Mesenchymal stem cell (in vitro differentiated cells and primary cell): ENCODE measurements at regions not wholly inside any gene's neighbourhood (a gene's known extent, or its start where the extent isn't known, plus 50 kb on each side); places are given as distances from the start of the nearest gene placed in this dataset.

Source experiments
- DNase-seq: peaks from one replicate; pipeline ENCODE4 v3.0.0-alpha.2; 2013
- H2AFZ ChIP-seq: one replicate; pipeline ENCODE4 v1.6.1; 2013; ENCODE audit warnings: low read depth, mild to moderate bottlenecking, control low read depth, inconsistent platforms, low read length, moderate library complexity
- H2AK5ac ChIP-seq: 2 replicates; pipeline ENCODE4 v1.6.1; 2013; ENCODE audit warnings: low read length, moderate library complexity, mild to moderate bottlenecking, inconsistent platforms; ENCODE audit not compliant: severe bottlenecking
- H2BK120ac ChIP-seq: one replicate; pipeline ENCODE4 v1.6.1; 2013; ENCODE audit warnings: low read depth, mild to moderate bottlenecking, inconsistent platforms, low read length, moderate library complexity
- H2BK12ac ChIP-seq, 2 experiments: one replicate each; pipeline ENCODE4 v1.6.1; 2013; ENCODE audit warnings: inconsistent platforms in 2 of 2, low read length in 2 of 2, mild to moderate bottlenecking in 2 of 2, moderate library complexity in 2 of 2, control low read depth in 1 of 2
- H2BK15ac ChIP-seq: one replicate; pipeline ENCODE4 v1.6.1; 2013; ENCODE audit warnings: mild to moderate bottlenecking, low read depth, inconsistent platforms; ENCODE audit not compliant: poor library complexity, severe bottlenecking
- H2BK5ac ChIP-seq: 2 replicates; pipeline ENCODE4 v1.6.1; 2013; ENCODE audit warnings: low read depth, mild to moderate bottlenecking, low read length, control low read depth, inconsistent platforms; ENCODE audit not compliant: poor library complexity, severe bottlenecking
- H3K14ac ChIP-seq, 2 experiments: one replicate each; pipeline ENCODE4 v1.6.1; 2013; ENCODE audit warnings: inconsistent platforms in 2 of 2, low read length in 2 of 2, control low read depth in 1 of 2, mild to moderate bottlenecking in 1 of 2, moderate library complexity in 1 of 2
- H3K18ac ChIP-seq, 2 experiments: one replicate each; pipeline ENCODE4 v1.6.1; 2013; ENCODE audit warnings: inconsistent platforms in 2 of 2, low read length in 2 of 2, control low read depth in 1 of 2, low read depth in 1 of 2, mild to moderate bottlenecking in 1 of 2
- H3K23ac ChIP-seq, 2 experiments: one replicate each; pipeline ENCODE4 v1.6.1; 2013; ENCODE audit warnings: inconsistent platforms in 2 of 2, low read length in 2 of 2, mild to moderate bottlenecking in 2 of 2, moderate library complexity in 2 of 2, control low read depth in 1 of 2
- H3K27ac ChIP-seq: 2 replicates; pipeline ENCODE4 v1.5.1; 2013; ENCODE audit warnings: mild to moderate bottlenecking, moderate library complexity, low read length, control low read depth, inconsistent platforms; ENCODE audit not compliant: poor library complexity, severe bottlenecking
- H3K27me3 ChIP-seq, 2 experiments: 2 replicates each; pipeline versions ENCODE4 v1.6.1 to v1.7.0; 2013; ENCODE audit warnings: low read length in 2 of 2, mild to moderate bottlenecking in 2 of 2, moderate library complexity in 2 of 2, control low read depth in 1 of 2, inconsistent platforms in 1 of 2; ENCODE audit not compliant: control insufficient read depth in 1 of 2, insufficient read depth in 1 of 2
- H3K36me3 ChIP-seq, 2 experiments: 2 replicates each; pipeline versions ENCODE4 v1.6.1 to v1.7.0; 2013; ENCODE audit warnings: low read length in 2 of 2, control low read depth in 1 of 2, inconsistent platforms in 1 of 2, low read depth in 1 of 2, mild to moderate bottlenecking in 1 of 2; ENCODE audit not compliant: insufficient read depth in 2 of 2, control insufficient read depth in 1 of 2
- H3K4ac ChIP-seq, 2 experiments: one replicate each; pipeline ENCODE4 v1.6.1; 2013; ENCODE audit warnings: inconsistent platforms in 2 of 2, low read length in 2 of 2, mild to moderate bottlenecking in 2 of 2, moderate library complexity in 2 of 2, control low read depth in 1 of 2, low read depth in 1 of 2
- H3K4me1 ChIP-seq: 2 replicates; pipeline ENCODE4 v1.6.1; 2013; ENCODE audit warnings: low read depth, low read length, control low read depth; ENCODE audit not compliant: control insufficient read depth, insufficient read depth
- H3K4me2 ChIP-seq: 2 replicates; pipeline ENCODE4 v1.6.1; 2013; ENCODE audit warnings: low read length, mild to moderate bottlenecking, inconsistent platforms; ENCODE audit not compliant: poor library complexity, severe bottlenecking
- H3K4me3 ChIP-seq, 2 experiments: 2 replicates each; pipeline versions ENCODE4 v1.5.1 to v1.7.0; 2013; ENCODE audit warnings: low read length in 2 of 2, mild to moderate bottlenecking in 2 of 2, control low read depth in 1 of 2, low read depth in 1 of 2; ENCODE audit not compliant: insufficient read depth in 1 of 2
- H3K79me1 ChIP-seq: replicated peaks from 2 replicates; pipeline ENCODE4 v1.6.1; 2013; ENCODE audit warnings: mild to moderate bottlenecking, control low read depth, low read length, inconsistent platforms; ENCODE audit not compliant: poor library complexity, severe bottlenecking
- H3K9ac ChIP-seq: 2 replicates; pipeline ENCODE4 v1.7.0; 2013; ENCODE audit warnings: mild to moderate bottlenecking, low read length, moderate library complexity
- H3K9me3 ChIP-seq: 2 replicates; pipeline ENCODE4 v1.7.0; 2013; ENCODE audit warnings: mild to moderate bottlenecking, low read length; ENCODE audit not compliant: control insufficient read depth
- H4K8ac ChIP-seq: one replicate; pipeline ENCODE4 v1.6.1; 2013; ENCODE audit warnings: inconsistent platforms, mild to moderate bottlenecking, low read length, moderate library complexity
- H4K91ac ChIP-seq: one replicate; pipeline ENCODE4 v1.6.1; 2013; ENCODE audit warnings: mild to moderate bottlenecking, low read length, inconsistent platforms
- WGBS: methylation state at CpG from one replicate; pipeline ENCODE4 v1.1.7; 2013; ENCODE audit warnings: mixed read lengths; 5-methylcytosine and 5-hydroxymethylcytosine counted together

DNA sequence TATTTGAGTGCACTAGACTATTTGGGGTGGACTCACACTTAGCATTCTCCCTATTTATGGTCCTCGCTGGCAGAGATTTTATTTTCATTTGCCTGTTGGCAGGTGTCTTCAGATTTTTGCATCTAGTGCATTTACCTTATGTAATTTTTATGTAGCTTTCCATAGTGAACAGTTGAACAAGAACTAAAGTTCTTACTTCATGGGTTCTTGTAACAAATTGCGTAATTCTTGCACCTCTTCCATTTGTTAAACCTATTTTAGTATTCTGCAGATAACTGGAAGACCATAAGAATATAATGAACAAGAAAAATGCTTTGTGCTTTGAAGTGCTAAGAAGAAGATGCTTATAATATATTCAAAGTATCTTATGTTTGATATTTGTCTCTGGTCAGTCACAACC is 252.8 kb upstream of the MMS22L start:
- Histone ChIP-seq H2AK5ac (no peak overlapping the region), H3K4me1 (no peaks in the 10 kb centered on the region)
- WGBS = no CpG with 5 or more reads among the region's 2 CpGs

DNA sequence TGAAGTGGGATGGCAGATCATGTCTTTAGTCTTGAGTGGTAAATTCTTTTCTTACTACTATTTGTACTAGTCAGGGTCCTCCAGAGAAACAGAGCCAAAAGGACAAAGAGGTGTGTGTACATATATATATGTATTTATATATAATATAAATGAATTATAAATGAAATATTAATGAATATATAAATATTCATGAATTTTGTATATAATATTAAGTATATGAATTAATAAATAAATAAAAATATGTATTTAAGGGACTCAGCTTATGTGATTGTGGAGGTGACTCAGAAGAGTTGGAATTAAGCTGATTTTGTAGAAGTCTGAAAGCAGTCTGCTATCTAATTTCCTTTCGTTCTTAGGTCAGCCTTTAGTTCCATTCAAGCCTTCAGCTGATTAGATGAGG is 265.3 kb upstream of the MMS22L start:
- DNase-seq = no peak
- no peak overlapping the region for H2BK120ac ChIP-seq
- no peak overlapping the region for H4K91ac ChIP-seq
- H2AFZ ChIP-seq = no peak overlapping the region
- H3K9ac ChIP-seq = no peak overlapping the region
- no peaks in the 10 kb centered on the region for H3K4me1 ChIP-seq
- no peak overlapping the region for H3K4ac ChIP-seq
- WGBS = 88% methylated on average over 1 of the region's 1 CpG
- H3K4me3 ChIP-seq = no peak overlapping the region
- no peak overlapping the region for H3K27ac ChIP-seq
- H3K9me3 ChIP-seq = no peaks in the 10 kb centered on the region
- H3K14ac ChIP-seq = no peak overlapping the region
- no peak overlapping the region for H2AK5ac ChIP-seq
- no peak overlapping the region for H2BK12ac ChIP-seq
- no peak overlapping the region for H3K4me2 ChIP-seq
- H3K18ac ChIP-seq = no peak overlapping the region
- H4K8ac ChIP-seq = no peak overlapping the region
- no peak overlapping the region for H2BK5ac ChIP-seq
- no peaks in the 10 kb centered on the region for H3K36me3 ChIP-seq
- H3K79me1 ChIP-seq = no peaks in the 10 kb centered on the region
- H3K27me3 ChIP-seq = no peaks in the 10 kb centered on the region
- no peak overlapping the region for H2BK15ac ChIP-seq
- H3K23ac ChIP-seq = no peak overlapping the region

More for the DNA sequence above, 252.8 kb upstream of the MMS22L start:
- H3K4ac ChIP-seq = no peak overlapping the region
- no peaks in the 10 kb centered on the region for H3K9me3 ChIP-seq
- H3K27me3 ChIP-seq = no peaks in the 10 kb centered on the region
- H3K27ac ChIP-seq = no peak overlapping the region
- no peak overlapping the region for H2AFZ ChIP-seq
- no peak for DNase-seq
- H2BK15ac ChIP-seq = no peak overlapping the region
- no peak overlapping the region for H3K23ac ChIP-seq
- no peak overlapping the region for H2BK5ac ChIP-seq
- no peak overlapping the region for H4K8ac ChIP-seq
- H3K14ac ChIP-seq = no peak overlapping the region
- H3K9ac ChIP-seq = no peak overlapping the region
- H2BK12ac ChIP-seq = no peak overlapping the region
- no peaks in the 10 kb centered on the region for H3K79me1 ChIP-seq
- no peak overlapping the region for H2BK120ac ChIP-seq
- H4K91ac ChIP-seq = no peak overlapping the region
- H3K36me3 ChIP-seq = no peaks in the 10 kb centered on the region
- H3K18ac ChIP-seq = no peak overlapping the region
- no peak overlapping the region for H3K4me2 ChIP-seq
- no peak overlapping the region for H3K4me3 ChIP-seq

DNA sequence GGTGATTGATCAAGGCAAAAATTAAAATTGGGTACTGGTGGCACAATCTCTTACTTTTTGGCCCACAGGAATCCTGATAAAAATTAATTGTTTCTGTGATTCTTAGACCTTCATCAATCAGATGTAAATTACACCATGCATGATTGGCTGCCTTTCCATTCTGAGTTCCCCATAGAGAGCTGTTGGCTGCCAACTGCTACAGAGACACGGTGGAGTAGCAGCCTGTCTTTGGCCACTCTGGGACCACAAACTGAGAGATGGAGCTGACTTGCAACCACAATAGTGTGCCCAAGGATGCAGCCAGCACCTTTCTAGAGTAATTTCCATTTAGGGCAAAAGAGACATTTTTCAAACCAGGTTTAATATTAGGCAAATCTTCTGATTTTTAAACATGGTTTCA is 274.3 kb upstream of the MMS22L start:
- Histone ChIP-seq H3K23ac (no peak overlapping the region), H2BK12ac (no peak overlapping the region), H3K9ac (no peak overlapping the region), H3K4me3 (no peak overlapping the region), H2BK15ac (no peak overlapping the region), H3K27ac (no peak overlapping the region), H2AFZ (no peak overlapping the region), H3K79me1 (no peaks in the 10 kb centered on the region), H3K4ac (no peak overlapping the region), H3K18ac (no peak overlapping the region), H2AK5ac (no peak overlapping the region), H3K4me1 (no peaks in the 10 kb centered on the region), H3K27me3 (no peaks in the 10 kb centered on the region), H4K8ac (no peak overlapping the region), H3K36me3 (no peaks in the 10 kb centered on the region), H2BK5ac (no peak overlapping the region), H3K4me2 (no peak overlapping the region), H3K9me3 (no peaks in the 10 kb centered on the region), H2BK120ac (no peak overlapping the region), H3K14ac (no peak overlapping the region), H4K91ac (no peak overlapping the region)
- DNase-seq = no peak
- 35% methylated on average over 1 of the region's 1 CpG for WGBS

DNA sequence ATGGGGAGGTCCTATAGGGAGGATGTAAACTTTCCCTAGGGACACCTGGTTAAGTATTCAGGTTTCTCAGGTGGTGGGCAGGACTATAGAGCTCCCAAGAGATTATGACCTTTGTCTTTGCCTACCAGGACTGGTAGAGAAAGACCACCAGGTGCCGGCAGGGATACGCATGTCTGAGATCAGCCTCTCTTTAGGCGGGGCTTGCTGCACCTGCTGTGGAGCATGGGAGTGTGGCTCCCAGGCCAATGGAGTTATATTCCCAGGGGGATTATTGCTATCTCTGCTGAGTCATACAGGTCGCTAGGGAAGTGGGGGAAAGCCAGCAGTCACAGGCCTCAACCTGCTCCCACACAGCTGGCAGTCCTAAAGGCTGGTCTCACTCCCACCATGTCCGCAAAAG is 280.5 kb upstream of the MMS22L start:
- Histone ChIP-seq H4K91ac (no peak overlapping the region), H2BK120ac (no peak overlapping the region), H3K4me2 (no peak overlapping the region), H2BK12ac (no peak overlapping the region), H3K9me3 (no peaks in the 10 kb centered on the region), H2AFZ (no peak overlapping the region), H4K8ac (no peak overlapping the region), H3K9ac (no peak overlapping the region), H3K79me1 (no peaks in the 10 kb centered on the region), H3K18ac (no peak overlapping the region), H3K14ac (no peak overlapping the region), H3K4ac (no peak overlapping the region), H3K4me1 (no peaks in the 10 kb centered on the region), H3K36me3 (no peaks in the 10 kb centered on the region), H3K4me3 (no peak overlapping the region), H3K27ac (no peak overlapping the region), H3K27me3 (no peaks in the 10 kb centered on the region), H2BK5ac (no peak overlapping the region), H3K23ac (no peak overlapping the region), H2AK5ac (no peak overlapping the region), H2BK15ac (no peak overlapping the region)
- 77% methylated on average over 5 of the region's 5 CpGs for WGBS
- no peak for DNase-seq
